GM19099 (cell line): ENCODE measurements at regions not wholly inside any gene's neighbourhood (a gene's known extent, or its start where the extent isn't known, plus 50 kb on each side); places are given as distances from the start of the nearest gene placed in this dataset.

Experiments used
- POLR2A ChIP-seq: IDR thresholded peaks from 3 replicates; pipeline ENCODE4 v1.6.1; 2011; ENCODE audit warnings: low read depth; ENCODE audit not compliant: insufficient read length; ENCODE audit errors: extremely low read depth

- TF ChIP-seq POLR2A = no peak
Observed at GRCh38 chr16:17784073-17784472, 313.3 kb upstream of the XYLT1 start.

- TF ChIP-seq POLR2A = no peak
Observed at GRCh38 chr16:17780181-17780580, 309.4 kb upstream of the XYLT1 start.

GRCh38 chr16:17777408-17777863 lies 306.7 kb upstream of the XYLT1 start:
- TF ChIP-seq POLR2A = no peak

- TF ChIP-seq POLR2A = no peak
Observed at GRCh38 chr16:17776888-17777287, 306.1 kb upstream of the XYLT1 start.

- TF ChIP-seq POLR2A = no peak
Observed at GRCh38 chr16:17776465-17776864, 305.7 kb upstream of the XYLT1 start.

GRCh38 chr16:17775061-17775460 lies 304.3 kb upstream of the XYLT1 start:
- no peak for TF ChIP-seq POLR2A

- TF ChIP-seq POLR2A = no peak
Observed at GRCh38 chr16:17773698-17774101, 302.9 kb upstream of the XYLT1 start.

- no peak for TF ChIP-seq POLR2A
Observed at GRCh38 chr16:17770104-17770503, 299.3 kb upstream of the XYLT1 start.

- TF ChIP-seq POLR2A = no peak
Observed at GRCh38 chr16:17769065-17769464, 298.3 kb upstream of the XYLT1 start.

GRCh38 chr16:17768257-17768656 lies 297.5 kb upstream of the XYLT1 start:
- TF ChIP-seq POLR2A = no peak

- TF ChIP-seq POLR2A = no peak
Observed at GRCh38 chr16:17766012-17766411, 295.3 kb upstream of the XYLT1 start.

GRCh38 chr16:17759451-17760390 lies 289.0 kb upstream of the XYLT1 start:
- TF ChIP-seq POLR2A = no peak

- no peak for TF ChIP-seq POLR2A
Observed at GRCh38 chr16:17757808-17758207, 287.0 kb upstream of the XYLT1 start.

GRCh38 chr16:17755158-17755557 lies 284.4 kb upstream of the XYLT1 start:
- no peak for TF ChIP-seq POLR2A

- TF ChIP-seq POLR2A = no peak
Observed at GRCh38 chr16:17753434-17753833, 282.7 kb upstream of the XYLT1 start.

GRCh38 chr16:17749706-17750105 lies 278.9 kb upstream of the XYLT1 start:
- no peak for TF ChIP-seq POLR2A
